MM.1S (cell line): ENCODE measurements at regions not wholly inside any gene's neighbourhood (a gene's known extent, or its start where the extent isn't known, plus 50 kb on each side); places are given as distances from the start of the nearest gene placed in this dataset.
"Not testable (repeated sequence)": the region's sequence is repeated elsewhere in the genome, so short reads cannot be mapped to it uniquely, and the experiment has no call there.

ENCODE experiments used
- DNase-seq: peaks from one replicate; pipeline ENCODE4 v3.0.0-alpha.2; 2015
- H2AFZ ChIP-seq: fragments of 300-600 bp; sonication (generic); 2 replicates; pipeline ENCODE4 v1.6.0; 2016; ENCODE audit warnings: antibody characterized with exemption, low read length
- H3F3A ChIP-seq: fragments of 300-600 bp; sonication (generic); 2 replicates; pipeline ENCODE4 v1.6.1; 2016; ENCODE audit warnings: mild to moderate bottlenecking, antibody characterized with exemption, low read length, moderate library complexity, mixed read lengths; ENCODE audit not compliant: insufficient read depth
- H3K27ac ChIP-seq: fragments of 300-600 bp; sonication (generic); 2 replicates; pipeline ENCODE4 v1.5.1; 2016; ENCODE audit warnings: mild to moderate bottlenecking, low read length
- H3K27me3 ChIP-seq: fragments of 300-600 bp; sonication (generic); replicated peaks from 2 replicates; pipeline ENCODE4 v1.6.0; 2016; ENCODE audit warnings: low read length; ENCODE audit not compliant: insufficient read depth
- H3K36me3 ChIP-seq: fragments of 300-600 bp; sonication (generic); replicated peaks from 2 replicates; pipeline ENCODE4 v1.6.1; 2016; ENCODE audit warnings: mild to moderate bottlenecking, low read length, mixed read lengths; ENCODE audit not compliant: insufficient read depth
- H3K4me1 ChIP-seq: fragments of 300-600 bp; sonication (generic); 2 replicates; pipeline ENCODE4 v1.6.1; 2016; ENCODE audit warnings: low read length, mixed read lengths
- H3K4me2 ChIP-seq: fragments of 300-600 bp; sonication (generic); 2 replicates; pipeline ENCODE4 v1.6.0; 2016; ENCODE audit warnings: low read depth, low read length
- H3K4me3 ChIP-seq: fragments of 300-600 bp; sonication (generic); 2 replicates; pipeline ENCODE4 v1.5.1; 2016; ENCODE audit warnings: low read length, mixed read lengths
- H3K79me2 ChIP-seq: fragments of 300-600 bp; sonication (generic); 2 replicates; pipeline ENCODE4 v1.6.1; 2016; ENCODE audit warnings: mixed run types, low read length, mixed read lengths
- H3K9ac ChIP-seq: fragments of 300-600 bp; sonication (generic); 2 replicates; pipeline ENCODE4 v1.6.1; 2016; ENCODE audit warnings: low read length, mixed read lengths
- H3K9me2 ChIP-seq: fragments of 300-600 bp; sonication (generic); replicated peaks from 2 replicates; pipeline ENCODE4 v1.6.1; 2016; ENCODE audit warnings: mild to moderate bottlenecking, low read length, mixed read lengths; ENCODE audit not compliant: insufficient read depth
- H3K9me3 ChIP-seq: fragments of 300-600 bp; sonication (generic); replicated peaks from 2 replicates; pipeline ENCODE4 v1.6.1; 2016; ENCODE audit warnings: mild to moderate bottlenecking, low read length, mixed read lengths; ENCODE audit not compliant: insufficient read depth
- H4K20me1 ChIP-seq: fragments of 300-600 bp; sonication (generic); 2 replicates; pipeline ENCODE4 v1.6.1; 2016; ENCODE audit warnings: mild to moderate bottlenecking, low read length, moderate library complexity, mixed read lengths; ENCODE audit not compliant: insufficient read depth
- CTCF ChIP-seq: fragments of 300-600 bp; sonication (generic); IDR thresholded peaks from 2 replicates; pipeline ENCODE4 v1.5.1; 2016; ENCODE audit warnings: antibody characterized with exemption, low read length, mixed read lengths
- EZH2 ChIP-seq: fragments of 300-600 bp; sonication (generic); optimal IDR thresholded peaks from 2 replicates; pipeline ENCODE3; 2017; ENCODE audit warnings: low read depth, mild to moderate bottlenecking, antibody characterized with exemption, low read length, mixed read lengths
- EZH2phosphoT487 ChIP-seq: fragments of 300-600 bp; sonication (generic); IDR thresholded peaks from 2 replicates; pipeline ENCODE4 v1.6.1; 2018; ENCODE audit warnings: antibody characterized with exemption, low read length

- no peaks in the 10 kb centered on the region for H3K9me2 ChIP-seq
- no peaks in the 10 kb centered on the region for H3K9me3 ChIP-seq
- no peak overlapping the region for H3K27ac ChIP-seq
- no peak for DNase-seq
- H3K9ac ChIP-seq, result no peak overlapping the region
- H4K20me1 ChIP-seq, result no peaks in the 10 kb centered on the region
- H3F3A ChIP-seq, result no peaks in the 10 kb centered on the region
- no peaks in the 10 kb centered on the region for H3K36me3 ChIP-seq
- TF ChIP-seq EZH2phosphoT487 (no peak), EZH2 (no peak), CTCF (no peak)
- H3K4me3 ChIP-seq, result no peak overlapping the region
- no peak overlapping the region for H2AFZ ChIP-seq
- no peaks in the 10 kb centered on the region for H3K27me3 ChIP-seq
- H3K79me2 ChIP-seq, result no peaks in the 10 kb centered on the region
- no peaks in the 10 kb centered on the region for H3K4me1 ChIP-seq
- no peak overlapping the region for H3K4me2 ChIP-seq
These were observed 176.1 kb upstream of the CCDC54 start for GRCh38 chr3:107201146-107201545.

- H3K9me3 ChIP-seq, H2AFZ ChIP-seq, H3K9ac ChIP-seq, H3K27ac ChIP-seq, H3K79me2 ChIP-seq, H3K4me3 ChIP-seq, H3K36me3 ChIP-seq, DNase-seq, H3K9me2 ChIP-seq, H3K4me1 ChIP-seq, H3K27me3 ChIP-seq, H3K4me2 ChIP-seq, H4K20me1 ChIP-seq, H3F3A ChIP-seq: not testable (repeated sequence)
These were observed 174.4 kb upstream of the CCDC54 start for GRCh38 chr3:107202885-107203284.

GRCh38 chr3:107204121-107204520, 173.1 kb upstream of the CCDC54 start:
- no peak overlapping the region for H3K27ac ChIP-seq
- H3K9me3 ChIP-seq, result no peaks in the 10 kb centered on the region
- no peaks in the 10 kb centered on the region for H3K9me2 ChIP-seq
- no peak overlapping the region for H2AFZ ChIP-seq
- no peaks in the 10 kb centered on the region for H3K27me3 ChIP-seq
- H3F3A ChIP-seq, result no peaks in the 10 kb centered on the region
- no peaks in the 10 kb centered on the region for H4K20me1 ChIP-seq
- H3K4me1 ChIP-seq, result no peaks in the 10 kb centered on the region
- no peaks in the 10 kb centered on the region for H3K79me2 ChIP-seq
- H3K4me2 ChIP-seq, result no peak overlapping the region
- no peak for DNase-seq
- H3K4me3 ChIP-seq, result no peak overlapping the region
- H3K36me3 ChIP-seq, result no peaks in the 10 kb centered on the region
- TF ChIP-seq EZH2phosphoT487 (no peak), CTCF (no peak), EZH2 (no peak)
- no peak overlapping the region for H3K9ac ChIP-seq

- DNase-seq, result no peak
- Histone ChIP-seq H3K4me1 (no peaks in the 10 kb centered on the region), H3K9me3 (no peaks in the 10 kb centered on the region), H3F3A (no peaks in the 10 kb centered on the region), H3K36me3 (no peaks in the 10 kb centered on the region), H3K79me2 (no peaks in the 10 kb centered on the region), H4K20me1 (no peaks in the 10 kb centered on the region), H3K9me2 (no peaks in the 10 kb centered on the region), H3K4me3 (no peak overlapping the region), H2AFZ (no peak overlapping the region), H3K27me3 (no peaks in the 10 kb centered on the region), H3K9ac (no peak overlapping the region), H3K4me2 (no peak overlapping the region), H3K27ac (no peak overlapping the region)
- no peak for TF ChIP-seq EZH2phosphoT487
- no peak for TF ChIP-seq EZH2
These were observed 171.9 kb upstream of the CCDC54 start for GRCh38 chr3:107205358-107205757.
